ACHN (cell line): ENCODE measurements at regions not wholly inside any gene's neighbourhood (a gene's known extent, or its start where the extent isn't known, plus 50 kb on each side); places are given as distances from the start of the nearest gene placed in this dataset.
"Not testable (repeated sequence)": the region's sequence is repeated elsewhere in the genome, so short reads cannot be mapped to it uniquely, and the experiment has no call there.

Experiments
- DNase-seq: peaks from one replicate; pipeline ENCODE4 v3.0.0-alpha.2; 2015
- in situ Hi-C: cut with HindIII; loops from 2 replicates; pipeline ENCODE4 v1.10.0; 2017; ENCODE audit warnings: low sequenced_read_pairs, low pct_ligation_motif_present, low pct_unique_long_range_greater_than_20kb

DNA sequence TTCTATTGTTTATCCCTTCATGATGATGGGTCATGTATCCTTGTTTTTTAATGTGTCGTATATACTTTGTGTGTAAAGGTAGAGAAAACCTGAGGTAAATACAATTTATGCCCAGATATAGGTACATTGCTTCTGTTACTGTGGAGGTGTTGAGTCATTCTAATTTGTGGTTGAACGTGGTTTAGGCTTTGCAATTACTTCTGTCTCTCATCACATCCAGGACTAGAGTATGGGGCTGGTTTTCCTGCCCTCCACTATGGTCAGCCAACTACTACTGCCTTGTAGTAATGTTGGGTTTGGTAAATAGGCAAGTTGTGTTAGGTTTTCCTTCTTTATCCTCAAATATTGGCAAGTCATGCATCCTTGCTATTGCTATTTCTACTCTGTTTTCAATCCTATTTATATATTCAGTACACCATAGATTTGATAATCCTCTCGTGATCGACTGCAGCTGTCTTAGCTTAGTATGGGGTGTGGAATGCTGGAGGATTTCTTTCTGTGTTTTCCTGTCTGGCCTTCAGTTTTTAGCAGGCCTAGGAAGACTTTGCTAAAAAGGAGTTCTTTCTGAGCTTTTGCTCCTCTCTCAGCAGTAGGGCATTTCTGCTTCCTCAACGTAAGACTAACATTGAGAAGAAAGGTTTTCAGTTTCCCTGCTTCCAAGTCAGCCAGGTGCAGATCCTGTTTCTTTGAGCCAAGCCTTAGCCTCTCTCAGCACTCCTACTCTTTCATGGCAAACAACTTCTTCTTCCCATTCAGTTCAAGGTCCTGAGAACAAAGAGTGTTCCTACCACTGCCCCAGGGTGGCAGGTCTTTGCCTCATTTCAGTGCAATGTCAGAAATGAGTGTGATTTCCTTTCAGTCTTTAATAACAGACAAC is 844.4 kb upstream of the CDH18 start:
- in situ Hi-C loops, result no loop called here
- DNase-seq, result no peak

DNA sequence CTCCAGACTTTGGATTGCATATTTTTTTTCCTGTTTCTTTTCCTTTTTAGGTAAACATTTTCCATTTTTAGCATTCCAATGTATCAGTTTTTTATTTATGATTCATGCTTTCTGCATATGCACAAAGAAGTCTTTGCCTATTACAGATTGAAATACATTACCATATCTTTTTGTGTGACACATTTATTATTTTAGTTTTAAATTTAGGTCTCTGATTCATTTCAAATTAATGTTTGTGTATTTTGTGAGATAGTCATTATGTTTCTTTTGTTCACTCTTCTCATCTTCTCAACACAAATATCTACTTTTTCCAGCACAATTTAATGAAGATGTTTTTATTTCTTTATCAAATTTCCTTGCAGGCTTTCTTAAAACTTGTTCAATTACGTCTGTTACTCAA is 838.0 kb upstream of the CDH18 start:
- in situ Hi-C loops, DNase-seq: not testable (repeated sequence)

DNA sequence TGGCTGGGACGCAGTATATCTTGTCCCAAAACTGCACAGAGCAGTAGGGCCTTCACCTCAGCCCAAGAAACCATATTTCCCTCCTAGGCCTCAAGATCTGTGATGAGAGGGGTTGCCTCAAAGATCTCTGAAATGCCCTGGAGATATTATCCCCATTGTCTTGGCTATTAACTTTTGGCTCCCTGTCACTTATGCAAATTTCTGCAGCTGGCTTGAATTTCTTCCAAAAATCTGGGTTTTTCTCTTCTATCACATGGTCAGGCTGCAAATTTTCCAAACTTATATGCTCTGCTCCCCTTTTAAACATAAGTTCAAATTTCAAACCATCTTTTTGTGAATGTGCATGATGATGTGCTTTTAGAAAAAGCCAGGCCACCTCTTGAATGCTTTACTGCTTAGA is 809.2 kb upstream of the CDH18 start:
- DNase-seq, in situ Hi-C loops: not testable (repeated sequence)

DNA sequence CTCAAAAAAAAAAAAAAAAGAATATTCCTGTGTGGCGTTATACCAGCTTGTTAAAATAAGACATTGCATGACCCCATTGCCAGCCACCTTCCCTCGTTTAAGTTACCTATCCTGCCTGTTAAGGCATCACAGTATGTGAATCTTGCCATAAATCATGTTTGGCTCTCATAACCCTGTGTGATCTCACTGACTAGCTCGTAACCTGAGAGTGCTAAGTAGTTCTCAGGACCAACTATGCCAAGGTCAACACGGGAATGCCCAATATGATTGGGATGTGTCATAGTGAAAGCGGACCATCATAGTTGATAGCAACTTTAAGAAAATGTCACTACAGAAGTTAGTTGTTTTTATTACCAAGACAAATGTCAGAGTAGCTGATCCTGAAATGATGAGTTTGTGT is 796.8 kb upstream of the CDH18 start:
- in situ Hi-C loops, DNase-seq: not testable (repeated sequence)

DNA sequence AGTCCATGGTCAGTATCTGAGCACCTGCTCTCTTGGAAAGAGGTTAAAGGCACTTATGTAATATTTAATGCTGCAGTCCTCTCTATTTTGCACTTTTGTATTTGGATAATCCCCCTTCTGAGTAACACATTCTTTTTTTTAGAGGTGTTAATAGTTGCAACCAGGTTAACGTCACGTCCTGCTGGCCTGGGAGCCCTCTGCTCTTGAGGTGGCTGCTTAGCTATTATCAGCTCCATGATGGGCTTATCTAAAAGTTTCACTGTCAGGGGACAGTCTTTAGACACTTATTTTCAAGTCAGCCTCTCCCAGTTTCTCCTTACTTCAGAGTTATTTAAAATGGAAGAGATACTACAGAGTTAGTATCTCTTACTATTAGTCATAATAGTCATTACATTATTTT is 795.5 kb upstream of the CDH18 start:
- in situ Hi-C loops, DNase-seq: not testable (repeated sequence)

DNA sequence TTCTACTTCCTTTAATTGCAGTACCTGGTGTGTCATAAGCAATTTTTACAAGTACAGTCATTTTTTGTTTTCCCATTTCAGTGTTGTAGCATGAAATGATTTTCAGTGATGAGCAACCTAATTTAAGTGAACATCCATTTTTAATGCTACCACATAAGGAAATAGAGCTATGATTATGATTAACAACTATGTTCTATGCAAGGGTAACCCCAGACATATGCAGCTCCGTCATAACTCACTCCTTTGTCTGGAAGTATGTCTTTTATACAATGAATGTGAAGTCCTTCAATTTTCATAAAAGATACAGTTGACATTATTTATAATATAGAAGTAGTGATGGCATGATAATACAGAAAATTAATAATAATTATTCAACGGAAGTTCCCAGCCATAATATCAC is 783.3 kb upstream of the CDH18 start:
- in situ Hi-C loops, DNase-seq: not testable (repeated sequence)

DNA sequence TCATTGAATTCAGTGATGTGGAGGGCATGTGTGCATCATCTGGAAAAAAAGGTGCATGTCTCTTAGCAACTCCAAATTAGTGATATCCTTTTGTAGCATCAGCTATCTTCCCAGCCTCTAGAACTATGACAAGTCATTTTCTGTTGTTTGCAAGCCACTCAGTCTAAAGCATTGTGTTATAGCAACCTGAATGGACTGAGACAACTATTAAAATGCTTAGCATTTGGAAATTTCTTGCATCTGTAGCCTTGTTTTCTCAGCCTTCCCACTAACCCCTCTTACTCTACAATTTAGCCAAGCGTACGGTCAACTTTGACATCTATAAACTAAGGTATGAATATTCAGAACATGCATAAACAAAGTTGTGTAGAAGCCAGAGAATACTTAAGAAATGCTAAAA is 777.1 kb upstream of the CDH18 start:
- in situ Hi-C loops, DNase-seq: not testable (repeated sequence)

DNA sequence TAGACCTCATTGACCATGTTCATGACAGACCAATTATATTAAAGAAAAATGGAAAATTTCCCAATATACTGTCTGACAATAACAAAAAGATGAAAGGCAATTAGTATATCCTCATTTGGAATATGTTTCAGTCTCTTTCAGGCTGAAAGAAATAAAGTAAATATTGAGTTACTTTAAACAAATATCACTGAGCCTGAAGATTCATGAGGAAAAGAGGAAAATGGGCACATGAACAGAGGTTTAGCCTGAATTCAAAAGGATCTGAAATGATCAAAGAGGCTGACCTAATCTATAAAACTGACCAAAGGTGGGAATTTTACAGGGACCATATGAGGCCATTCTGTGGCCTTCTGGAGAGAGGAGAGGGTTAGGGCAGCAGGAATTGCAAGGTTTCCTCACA is 771.5 kb upstream of the CDH18 start:
- in situ Hi-C loops, DNase-seq: not testable (repeated sequence)

DNA sequence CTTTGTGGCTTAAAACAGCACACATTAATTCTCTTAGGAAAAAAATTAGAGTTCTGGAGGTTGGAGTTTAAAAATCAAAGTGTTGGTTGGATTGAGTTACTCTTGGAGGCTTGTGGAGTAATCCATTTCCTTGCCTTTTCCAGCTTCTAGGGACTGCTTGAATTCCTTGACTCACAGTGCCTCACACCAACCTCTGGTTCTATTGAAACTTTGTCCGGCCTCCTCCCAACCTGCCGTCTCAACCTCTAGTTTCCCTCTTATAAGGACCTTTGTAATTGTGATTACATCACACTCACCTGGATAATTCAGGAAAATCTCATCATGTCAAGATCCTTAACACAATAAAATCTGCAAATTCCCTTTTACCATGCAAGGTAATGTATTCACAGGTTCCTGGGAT is 764.2 kb upstream of the CDH18 start:
- in situ Hi-C loops, DNase-seq: not testable (repeated sequence)

DNA sequence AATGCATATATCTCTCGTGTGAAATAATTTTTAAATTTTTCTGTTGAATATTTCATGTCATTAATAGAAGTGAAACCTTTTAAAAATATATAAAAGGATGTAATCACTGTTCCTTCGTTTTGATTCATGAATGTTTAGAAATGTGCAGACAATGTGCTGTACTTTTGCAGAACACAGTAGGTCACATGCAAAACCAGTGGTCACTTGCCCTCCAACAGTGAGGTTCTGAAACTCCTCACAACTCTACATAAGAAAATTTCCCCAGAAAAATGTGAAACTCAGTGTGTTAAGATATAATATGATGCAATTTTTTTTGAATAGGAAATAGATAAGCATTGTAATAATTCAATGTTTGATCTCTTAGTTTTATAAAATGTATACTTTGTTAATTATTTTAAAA is 747.7 kb upstream of the CDH18 start:
- DNase-seq, in situ Hi-C loops: not testable (repeated sequence)

DNA sequence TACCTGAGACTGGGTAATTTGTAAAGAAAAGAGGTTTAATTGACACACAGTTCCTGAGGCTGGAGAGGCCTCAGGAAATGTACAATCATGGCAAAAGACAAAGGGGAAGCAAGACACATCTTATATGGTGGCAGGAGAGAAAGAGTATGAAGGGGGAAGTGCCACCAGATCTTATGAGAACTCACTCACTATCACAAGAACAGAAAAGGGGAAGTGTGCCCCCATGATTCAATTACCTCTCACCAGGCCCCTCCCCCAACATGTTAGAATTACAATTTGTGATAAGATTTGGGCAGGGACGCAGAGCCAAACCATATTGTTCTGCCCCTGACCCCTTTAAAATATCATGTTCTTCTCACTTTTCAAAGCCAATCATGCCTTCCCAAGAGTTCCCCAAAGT is 744.2 kb upstream of the CDH18 start:
- in situ Hi-C loops, DNase-seq: not testable (repeated sequence)

DNA sequence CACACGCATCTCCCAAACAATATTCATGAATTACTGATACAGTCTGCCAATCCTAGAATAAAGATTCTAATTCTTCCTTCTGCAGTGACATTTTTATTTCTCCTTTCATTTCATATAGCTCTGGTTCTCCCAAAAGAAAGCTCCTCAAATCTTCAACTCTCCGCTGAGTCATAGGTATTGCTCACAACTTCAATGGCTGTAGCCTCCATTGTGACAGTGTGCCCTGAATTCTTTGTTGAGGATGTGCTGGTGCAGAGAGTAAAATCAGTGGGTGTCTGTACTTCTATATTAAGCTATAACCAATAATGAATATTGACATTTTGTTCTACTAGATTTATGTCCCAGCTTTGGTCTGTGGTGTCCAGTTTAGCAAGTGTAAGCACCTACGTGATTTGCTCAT is 733.3 kb upstream of the CDH18 start:
- DNase-seq, in situ Hi-C loops: not testable (repeated sequence)

DNA sequence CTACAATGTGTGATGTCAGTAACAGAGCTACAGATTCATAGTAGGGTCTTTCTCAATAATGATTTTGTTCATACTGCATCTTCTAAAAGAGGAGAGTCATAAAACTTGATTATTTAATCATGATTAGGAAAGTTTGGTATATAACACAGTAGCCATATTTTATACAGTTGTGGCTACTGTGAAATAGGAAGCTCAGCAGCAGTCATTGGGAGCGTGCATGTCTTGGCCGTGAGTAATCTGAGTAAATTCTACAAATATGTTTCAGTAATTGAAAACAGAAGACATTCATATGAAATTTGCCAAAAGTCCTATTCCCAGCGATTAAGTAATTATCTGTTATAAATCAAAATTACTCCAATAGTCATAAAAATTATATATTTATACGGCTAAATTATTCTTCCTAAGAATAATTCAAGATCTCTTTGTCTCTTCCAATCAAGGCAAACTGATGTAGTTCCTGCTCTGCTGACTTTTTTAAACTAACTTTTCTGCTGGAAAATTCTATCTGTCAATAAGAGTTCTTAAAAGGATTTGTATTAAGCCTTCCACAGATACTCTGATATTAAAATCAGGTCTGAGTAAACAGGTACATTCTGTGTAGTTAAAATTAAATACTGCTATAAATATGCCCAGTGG is 723.6 kb upstream of the CDH18 start:
- in situ Hi-C loops, DNase-seq: not testable (repeated sequence)

DNA sequence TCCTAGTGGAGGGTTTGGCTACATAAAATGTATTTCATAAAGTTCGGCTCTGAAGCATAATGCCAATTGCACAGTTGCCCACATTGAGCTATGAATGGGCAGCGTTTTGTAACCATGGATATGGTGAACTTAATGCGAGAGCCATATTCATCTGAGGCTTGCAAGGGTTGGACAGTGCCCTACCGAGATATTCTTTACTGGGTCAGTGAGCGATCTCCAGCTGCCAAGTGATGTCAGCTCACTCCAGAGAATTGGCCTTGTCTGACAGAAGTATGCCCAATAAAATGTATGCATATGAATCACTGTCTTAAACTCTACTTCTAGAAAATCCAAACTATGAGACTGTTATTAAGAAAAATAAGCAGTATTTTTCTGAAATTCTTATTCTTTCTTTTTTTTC is 719.6 kb upstream of the CDH18 start:
- in situ Hi-C loops, DNase-seq: not testable (repeated sequence)

DNA sequence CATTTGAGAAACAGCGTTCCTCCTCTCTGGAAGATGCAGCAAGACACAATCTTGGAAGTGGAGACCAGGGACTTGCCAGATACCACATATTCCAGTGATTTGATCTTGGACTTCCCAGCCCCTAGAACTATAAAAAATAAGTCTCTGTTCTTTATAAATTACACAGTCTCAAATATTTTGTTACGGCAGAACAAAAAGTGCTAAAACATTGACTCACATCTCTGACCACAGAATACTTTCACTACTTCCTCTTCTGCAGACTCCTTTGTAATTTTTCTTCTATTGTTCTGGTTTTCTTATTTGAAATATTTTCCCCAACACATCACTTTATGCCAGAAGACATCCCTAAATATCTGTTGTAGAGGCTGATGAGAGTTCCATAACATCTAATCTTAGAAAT is 706.1 kb upstream of the CDH18 start:
- in situ Hi-C loops, result no loop called here
- no peak for DNase-seq

DNA sequence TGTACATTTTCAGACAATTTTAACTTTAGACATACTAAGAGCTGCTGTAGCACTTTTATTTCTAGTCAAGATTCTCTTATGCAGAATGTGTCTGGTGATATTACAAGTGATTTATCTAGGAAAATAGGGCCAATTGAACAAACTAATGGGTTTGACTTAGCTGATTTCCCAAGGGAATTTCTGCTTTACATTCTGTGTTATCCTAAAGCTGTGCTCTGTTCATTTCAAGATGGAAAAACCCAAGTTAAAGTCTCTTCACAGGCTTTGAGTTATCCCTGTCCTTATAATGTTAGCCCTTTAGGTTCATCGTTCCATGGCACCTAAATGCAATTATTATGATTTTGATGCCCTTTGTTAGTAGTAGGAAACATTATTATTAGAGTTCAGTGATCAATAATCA is 704.9 kb upstream of the CDH18 start:
- in situ Hi-C loops, result no loop called here
- DNase-seq, result no peak

DNA sequence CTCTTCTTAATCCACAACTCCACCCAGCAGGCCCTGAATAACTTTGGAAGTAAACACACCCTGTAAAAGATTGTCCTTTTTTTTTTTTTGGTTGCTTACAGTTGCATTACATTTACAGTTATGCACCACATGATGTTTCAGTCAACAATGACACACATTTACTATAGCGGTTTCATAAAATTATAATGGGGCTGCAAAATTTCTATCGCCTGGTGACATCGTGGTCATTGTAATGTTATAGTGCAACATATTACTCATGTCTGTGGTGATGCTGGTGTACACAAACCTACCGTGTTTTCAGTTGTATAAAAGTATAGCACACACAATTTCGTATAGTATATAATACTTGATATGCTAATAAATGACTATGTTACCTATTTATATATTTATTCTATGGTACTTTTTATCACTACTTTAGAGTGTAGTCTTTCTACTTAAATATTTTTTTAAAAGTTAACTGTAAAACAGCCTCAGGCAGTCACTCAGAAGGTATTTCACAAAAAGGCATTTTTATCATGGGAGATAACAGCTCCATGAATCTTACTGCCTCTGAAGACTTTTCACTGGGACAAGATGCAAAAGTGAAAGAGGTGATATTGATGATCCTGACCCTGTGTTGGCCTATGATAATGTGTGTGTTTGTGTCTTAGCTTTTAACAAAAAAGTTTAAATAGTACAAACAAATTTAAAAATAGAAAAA is 695.4 kb upstream of the CDH18 start:
- DNase-seq, result no peak
- in situ Hi-C loops, result no loop called here

DNA sequence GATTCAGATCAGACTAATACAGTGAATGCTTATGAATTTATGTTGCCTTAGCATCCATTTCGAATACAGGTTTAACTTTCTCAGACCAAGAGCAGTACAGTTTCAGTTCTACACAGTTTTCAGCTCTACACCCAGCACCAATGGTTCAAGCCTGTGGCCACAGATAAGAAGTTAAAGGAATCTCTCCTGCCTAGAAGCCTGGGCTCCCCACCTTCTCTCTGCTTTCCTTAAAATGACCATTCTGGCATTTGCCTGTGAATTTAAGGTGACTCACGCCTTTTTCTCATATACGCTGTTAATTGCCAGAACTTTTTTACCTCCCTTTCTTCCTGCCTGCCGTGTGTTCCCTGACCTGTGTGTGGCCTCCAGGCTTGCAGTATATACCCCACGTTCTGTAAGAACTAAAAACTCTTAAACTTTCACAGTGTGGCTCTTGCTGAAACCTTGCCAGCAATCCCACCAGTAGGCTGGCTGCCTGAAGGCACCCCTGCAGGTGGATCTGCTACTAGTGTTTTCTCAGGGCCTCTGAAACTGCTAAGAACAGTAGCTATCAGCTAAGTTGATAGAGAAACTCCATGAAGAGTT is 692.8 kb upstream of the CDH18 start:
- in situ Hi-C loops, result no loop called here
- DNase-seq, result no peak

DNA sequence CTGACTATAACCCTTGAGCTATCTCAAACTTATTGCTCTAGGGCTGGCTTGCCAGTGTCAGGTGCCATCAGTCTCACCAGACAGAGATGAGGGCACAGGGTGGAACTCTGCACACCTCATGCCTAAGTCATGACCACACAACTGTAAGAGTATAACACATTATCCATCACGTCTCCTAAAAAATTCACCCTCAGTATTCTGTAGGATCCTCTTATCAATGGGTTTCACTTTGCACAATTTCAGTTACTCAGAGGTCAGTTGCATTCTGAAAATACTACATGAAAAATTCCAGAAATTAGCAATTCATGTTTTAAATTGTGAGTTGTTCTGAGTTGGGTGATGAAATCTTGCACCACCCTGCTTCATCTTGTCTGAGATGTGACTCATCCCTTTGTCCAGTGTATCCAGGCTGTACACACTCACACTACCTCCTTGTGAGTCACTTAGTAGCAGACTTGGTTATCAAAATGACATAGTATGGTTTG is 690.9 kb upstream of the CDH18 start:
- in situ Hi-C loops, result no loop called here
- peak; percentile 74 for DNase-seq
